GM12892 (cell line): ENCODE measurements at regions not wholly inside any gene's neighbourhood (a gene's known extent, or its start where the extent isn't known, plus 50 kb on each side); places are given as distances from the start of the nearest gene placed in this dataset.

Source experiments
- POLR2A ChIP-seq: IDR thresholded peaks from 2 replicates; pipeline ENCODE4 v1.6.1; 2011; ENCODE audit warnings: low read depth, low read length, control low read depth
- TAF1 ChIP-seq: IDR thresholded peaks from 2 replicates; pipeline ENCODE4 v1.6.1; 2011; ENCODE audit warnings: low read depth, mild to moderate bottlenecking, control low read depth, low read length, borderline replicate concordance

DNA sequence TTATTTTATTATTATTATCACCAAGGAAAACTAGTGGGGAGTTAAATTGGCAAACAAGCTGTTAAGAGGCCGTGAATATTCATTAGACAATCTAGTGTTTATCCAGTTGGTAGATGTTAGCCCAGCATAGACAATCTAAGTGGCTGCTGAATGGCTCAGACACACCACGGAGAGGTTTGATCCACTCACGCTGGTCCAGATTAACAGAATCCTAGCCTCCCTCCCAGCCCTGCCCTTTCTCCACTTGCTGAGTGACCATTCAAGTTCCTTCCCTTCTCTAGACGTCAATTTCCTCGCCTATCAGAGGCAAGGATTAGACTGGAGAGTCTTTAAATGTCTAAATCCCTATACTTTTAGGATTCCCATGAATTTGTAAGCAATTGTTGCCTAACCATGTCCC lies 80.1 kb downstream of the RRAGC start:
- TF ChIP-seq POLR2A = no peak
- no peak for TF ChIP-seq TAF1
